Activated T-cell treated with anti-CD3 and anti-CD28 coated beads, Interleukin-2, amount 50 U/mL, for 48 hours (primary cell): ENCODE measurements at regions not wholly inside any gene's neighbourhood (a gene's known extent, or its start where the extent isn't known, plus 50 kb on each side); places are given as distances from the start of the nearest gene placed in this dataset.
A peak's percentile ranks its signal among the peaks of the same experiment; 100 is the strongest.

ENCODE experiments used
- DNase-seq, 2 experiments: peaks; one replicate each; pipeline ENCODE4 v3.0.0-alpha.2; 2020

DNA sequence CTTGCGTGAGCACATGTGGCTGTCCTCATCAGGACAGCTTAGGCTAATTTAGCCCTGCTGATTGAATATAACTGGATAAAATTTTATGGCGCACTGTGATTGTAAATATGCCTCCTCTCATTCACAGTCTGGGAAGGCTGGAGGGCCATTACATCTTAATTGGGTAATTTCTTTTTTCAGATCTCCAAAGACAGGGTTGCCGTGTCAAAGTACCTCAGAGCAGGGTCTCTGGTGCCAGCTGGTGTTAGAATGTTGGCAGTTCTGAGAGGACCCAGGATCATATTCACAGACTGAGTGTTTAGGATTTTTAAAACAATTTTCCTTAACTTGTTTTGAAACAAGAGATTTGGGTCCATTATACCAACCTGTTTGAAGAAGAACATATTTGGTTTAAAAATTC lies 455.7 kb upstream of the TLE4 start:
- no peak for DNase-seq

DNA sequence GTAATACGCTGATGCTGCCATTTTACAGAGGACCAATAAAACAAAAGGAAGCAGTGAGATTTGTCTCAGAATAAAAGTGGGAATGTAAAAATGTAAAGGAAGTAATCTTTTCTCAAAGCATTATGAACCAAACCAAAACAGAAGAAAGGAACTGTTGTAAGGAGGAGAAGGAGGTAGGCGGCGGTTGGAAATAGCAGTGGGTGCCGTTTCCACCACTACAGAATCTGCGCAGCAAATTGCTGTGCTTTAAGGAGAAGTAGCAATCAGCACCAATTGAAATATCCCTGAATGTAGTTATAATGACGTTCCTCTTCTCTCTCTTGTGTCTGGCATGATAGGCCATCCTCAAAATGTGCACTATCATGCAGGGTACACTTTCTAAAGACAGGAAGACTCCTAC lies 455.1 kb upstream of the TLE4 start:
- DNase-seq, result no peak

GRCh38 chr9:79120533-79120932 lies 451.2 kb upstream of the TLE4 start:
- no peak for DNase-seq

DNA sequence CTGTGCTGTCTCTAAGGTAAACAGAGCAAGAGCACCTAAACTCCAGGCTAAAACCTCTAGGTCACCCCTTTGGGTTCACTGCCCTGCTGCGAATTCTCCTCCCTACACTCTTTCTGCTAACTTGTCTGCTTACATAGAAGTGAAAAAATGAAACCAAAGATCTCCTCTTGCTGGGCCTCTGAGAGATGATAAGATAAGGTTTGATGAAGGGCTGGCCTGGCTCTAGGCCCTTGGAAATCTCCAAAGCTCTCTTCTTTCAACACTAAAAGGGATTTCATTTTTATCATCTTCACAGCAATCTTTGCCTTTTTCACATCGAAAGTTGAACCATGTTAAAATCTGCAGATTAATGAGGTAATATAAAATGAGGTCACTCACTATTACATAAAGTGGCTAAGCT lies 450.8 kb upstream of the TLE4 start:
- DNase-seq, result no peak

DNA sequence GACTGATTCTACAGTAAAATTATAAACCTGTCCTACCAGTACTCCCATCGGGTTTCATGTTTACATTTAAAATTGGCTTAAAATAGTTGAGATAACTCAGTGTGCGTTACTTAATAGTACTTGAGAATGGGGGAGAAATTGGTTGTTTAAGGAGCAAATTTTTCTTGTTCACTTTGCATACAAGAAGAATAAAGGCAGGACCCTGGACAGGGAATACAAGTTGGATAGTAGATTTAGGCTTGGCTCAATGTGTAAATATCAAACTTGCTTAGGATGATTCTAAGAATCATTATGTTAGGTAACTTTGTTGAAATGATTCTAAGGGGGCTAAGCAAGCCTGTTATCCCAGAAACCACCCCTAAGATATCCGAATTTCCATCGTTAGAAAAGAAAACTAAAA lies 448.4 kb upstream of the TLE4 start:
- DNase-seq, result no peak

- DNase-seq, result no peak
Observed at GRCh38 chr9:79127661-79128060, 444.1 kb upstream of the TLE4 start.

GRCh38 chr9:79129865-79130480 lies 441.8 kb upstream of the TLE4 start:
- peak; percentile 29 to 44 for DNase-seq

GRCh38 chr9:79131246-79131774 lies 440.5 kb upstream of the TLE4 start:
- DNase-seq, result no peak

GRCh38 chr9:79131824-79132377 lies 439.9 kb upstream of the TLE4 start:
- DNase-seq, result no peak

DNA sequence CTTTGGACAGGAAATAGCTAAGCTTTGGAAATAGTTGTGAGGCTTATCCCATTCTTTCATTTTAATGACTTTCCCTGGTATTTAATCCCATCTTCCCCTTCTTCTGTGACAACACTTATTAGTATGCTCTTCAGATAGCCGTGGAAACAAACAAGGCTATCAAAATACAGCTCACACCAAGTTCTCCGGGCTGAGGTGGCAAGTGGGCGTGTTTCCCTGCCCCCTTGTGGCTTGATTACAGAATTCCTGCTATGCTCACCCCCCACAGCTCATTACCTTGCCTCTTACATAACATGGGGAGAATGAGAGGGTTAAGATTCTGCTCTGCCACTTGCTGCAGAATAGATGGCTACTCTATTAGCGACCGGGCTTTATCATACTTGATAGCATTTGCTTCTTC lies 437.1 kb upstream of the TLE4 start:
- no peak for DNase-seq

DNA sequence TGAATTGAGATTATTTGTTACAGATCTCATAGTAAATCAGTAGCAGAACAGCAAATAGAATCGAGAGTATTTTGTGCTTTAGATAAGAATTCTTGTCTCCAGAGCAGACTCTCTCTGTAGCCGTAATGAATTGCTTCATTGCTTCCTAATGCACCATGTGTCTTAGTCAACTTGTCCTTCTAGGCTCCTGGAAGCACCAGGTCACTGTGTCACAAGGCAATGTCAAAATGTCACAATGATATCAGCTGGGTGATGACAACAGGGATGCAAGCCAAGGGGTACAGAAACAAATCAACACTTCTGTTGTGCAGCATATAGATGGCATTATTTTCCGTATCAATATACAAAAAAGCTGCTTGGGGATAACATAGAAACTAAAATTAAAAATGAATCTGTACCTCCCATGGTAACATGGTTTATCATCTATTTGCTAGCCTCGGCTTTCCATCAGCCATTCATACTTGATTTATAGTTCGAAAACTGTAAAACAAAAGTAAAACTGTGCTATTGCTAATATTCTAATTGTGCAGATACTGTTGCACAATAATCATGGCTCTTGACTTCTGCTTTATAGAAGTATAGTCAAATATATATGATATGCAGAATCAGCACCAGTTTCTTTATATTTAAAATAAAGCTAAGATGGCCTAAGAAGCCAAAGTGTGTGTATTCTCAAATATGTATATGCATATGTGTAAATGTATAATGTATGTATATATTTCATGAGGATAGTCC lies 435.9 kb upstream of the TLE4 start:
- DNase-seq, result no peak

DNA sequence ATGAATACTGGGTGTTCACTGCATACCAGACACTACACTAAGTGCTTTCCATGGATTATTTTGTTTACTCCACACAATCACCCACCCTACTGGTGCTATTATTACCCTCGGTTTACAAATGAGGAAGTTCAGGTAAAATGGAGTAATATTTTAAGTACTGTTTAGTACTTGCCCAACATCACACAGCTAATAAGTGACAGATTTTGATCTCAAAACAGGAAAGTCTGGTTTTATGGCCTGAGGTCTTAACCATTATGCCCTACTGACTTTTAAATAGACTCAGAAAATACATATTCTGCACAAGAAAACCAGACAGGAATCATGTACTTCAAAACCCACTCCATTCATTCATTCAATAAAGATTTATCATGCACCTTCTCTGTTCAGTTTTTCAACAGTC lies 431.0 kb upstream of the TLE4 start:
- DNase-seq, result no peak

DNA sequence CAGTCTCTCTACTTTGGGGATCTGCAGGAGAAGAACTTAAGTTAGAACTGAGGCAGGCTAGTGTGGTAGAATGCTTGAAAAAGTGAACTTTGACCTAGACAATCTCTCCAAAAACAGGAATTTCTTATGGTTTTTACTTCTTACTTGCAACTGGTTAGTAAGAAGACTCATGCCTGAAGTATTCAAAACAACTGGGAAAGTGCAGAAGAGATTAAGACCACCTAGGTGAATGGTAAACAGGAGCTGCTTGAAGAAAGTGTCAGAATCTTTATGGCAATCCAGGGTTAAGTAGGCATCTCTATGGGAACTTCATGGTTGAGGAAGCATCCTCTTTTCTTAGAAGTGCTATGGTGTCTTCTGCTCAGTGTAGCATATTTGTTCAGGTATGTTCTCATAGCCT lies 428.6 kb upstream of the TLE4 start:
- no peak for DNase-seq

DNA sequence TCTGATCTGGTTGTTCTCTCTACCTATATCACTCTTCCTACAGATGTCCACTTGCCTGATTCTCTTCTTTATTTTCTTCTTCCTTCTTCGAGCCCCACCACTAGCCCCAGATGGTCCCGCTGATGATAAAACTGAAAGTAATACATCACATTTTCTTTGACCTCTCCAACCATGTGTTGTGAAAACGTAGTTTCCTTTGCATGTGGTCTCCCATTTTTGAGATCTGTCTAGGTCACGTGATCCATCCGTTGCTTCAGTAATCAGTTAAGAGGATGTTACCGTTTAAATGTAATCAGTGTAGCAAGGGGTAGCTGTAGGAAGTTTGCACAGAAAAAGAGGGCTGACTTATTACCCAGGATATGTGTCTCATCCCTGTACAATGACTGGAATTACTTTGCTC lies 426.3 kb upstream of the TLE4 start:
- DNase-seq, result no peak

DNA sequence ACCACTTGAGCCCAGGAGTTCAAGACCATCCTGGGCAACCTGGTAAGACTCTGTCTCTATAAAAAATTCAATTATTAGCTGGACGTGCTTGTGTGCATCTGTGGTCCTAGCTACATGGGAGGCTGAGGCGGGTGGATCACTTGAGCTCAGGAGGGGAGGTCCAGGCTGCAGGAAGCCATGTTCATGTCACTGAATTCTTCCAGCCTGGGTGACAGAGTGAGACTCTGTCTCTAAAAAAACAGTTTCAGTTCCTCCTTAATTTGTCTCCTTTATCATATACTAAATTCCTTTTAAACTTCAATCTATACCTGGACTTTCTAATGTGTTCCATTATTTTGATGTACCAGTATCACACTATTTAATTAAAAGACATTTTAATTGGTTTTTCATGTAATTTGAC lies 422.2 kb upstream of the TLE4 start:
- DNase-seq, result no peak

DNA sequence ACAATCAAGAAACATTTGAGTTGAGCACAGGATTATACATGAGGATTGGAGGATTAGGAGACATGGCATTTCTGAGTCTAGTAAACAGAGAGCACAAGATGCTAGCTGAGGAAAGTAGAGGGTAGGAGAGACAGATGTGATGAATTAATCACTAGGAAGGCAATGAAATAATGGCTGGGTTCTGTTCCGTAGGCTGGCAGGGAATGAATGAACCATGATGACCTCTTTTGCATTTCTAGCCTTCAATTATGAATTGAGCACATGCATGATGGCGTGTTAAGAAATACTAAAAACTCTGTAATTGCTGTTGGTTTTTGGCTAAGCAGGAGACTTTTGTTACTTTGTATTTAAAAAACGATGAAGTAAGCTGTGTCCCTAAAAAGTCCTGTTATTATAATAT lies 420.0 kb upstream of the TLE4 start:
- DNase-seq, result no peak

- no peak for DNase-seq
Observed at GRCh38 chr9:79152306-79152705, 419.5 kb upstream of the TLE4 start.

- no peak for DNase-seq
Observed at GRCh38 chr9:79154806-79155205, 417.0 kb upstream of the TLE4 start.

DNA sequence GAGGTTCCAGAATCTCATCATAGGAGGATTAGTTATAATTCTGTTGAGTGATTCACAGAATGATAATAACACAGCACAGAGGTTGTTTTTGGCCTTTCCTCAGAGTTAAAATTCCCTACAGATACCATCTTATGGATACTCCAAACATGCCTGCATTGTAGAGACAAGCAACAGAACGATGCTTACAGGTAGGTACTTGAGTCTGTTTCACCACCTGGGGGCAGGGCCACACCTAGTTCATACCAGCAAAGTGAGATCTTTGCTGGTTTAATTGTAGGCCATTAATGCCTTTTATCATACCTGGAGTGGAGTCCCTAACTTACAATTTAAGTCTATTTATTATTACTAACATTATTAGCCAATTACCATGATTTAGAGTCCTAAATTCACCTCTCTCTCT lies 416.5 kb upstream of the TLE4 start:
- no peak for DNase-seq

GRCh38 chr9:79163544-79163943 lies 408.2 kb upstream of the TLE4 start:
- DNase-seq, result no peak

DNA sequence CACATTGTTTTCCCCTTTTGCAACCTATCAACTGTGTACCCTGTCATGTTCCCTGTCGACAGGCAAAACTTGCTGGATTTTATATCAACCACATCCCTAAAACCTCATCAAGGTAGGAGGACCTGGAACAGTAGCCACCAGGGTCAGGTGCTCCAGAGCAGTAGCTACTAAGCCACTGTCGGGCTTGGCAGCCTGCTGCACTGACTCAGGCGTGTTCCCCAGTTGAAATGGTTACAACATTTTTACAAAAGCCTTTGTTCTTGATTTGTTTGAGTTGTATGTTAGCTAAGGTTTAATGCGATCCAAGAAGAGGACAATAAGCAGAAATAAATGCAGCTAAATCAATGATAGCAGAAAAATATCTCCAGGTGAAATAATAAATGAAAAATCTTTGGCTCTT lies 407.4 kb upstream of the TLE4 start:
- DNase-seq, result no peak

DNA sequence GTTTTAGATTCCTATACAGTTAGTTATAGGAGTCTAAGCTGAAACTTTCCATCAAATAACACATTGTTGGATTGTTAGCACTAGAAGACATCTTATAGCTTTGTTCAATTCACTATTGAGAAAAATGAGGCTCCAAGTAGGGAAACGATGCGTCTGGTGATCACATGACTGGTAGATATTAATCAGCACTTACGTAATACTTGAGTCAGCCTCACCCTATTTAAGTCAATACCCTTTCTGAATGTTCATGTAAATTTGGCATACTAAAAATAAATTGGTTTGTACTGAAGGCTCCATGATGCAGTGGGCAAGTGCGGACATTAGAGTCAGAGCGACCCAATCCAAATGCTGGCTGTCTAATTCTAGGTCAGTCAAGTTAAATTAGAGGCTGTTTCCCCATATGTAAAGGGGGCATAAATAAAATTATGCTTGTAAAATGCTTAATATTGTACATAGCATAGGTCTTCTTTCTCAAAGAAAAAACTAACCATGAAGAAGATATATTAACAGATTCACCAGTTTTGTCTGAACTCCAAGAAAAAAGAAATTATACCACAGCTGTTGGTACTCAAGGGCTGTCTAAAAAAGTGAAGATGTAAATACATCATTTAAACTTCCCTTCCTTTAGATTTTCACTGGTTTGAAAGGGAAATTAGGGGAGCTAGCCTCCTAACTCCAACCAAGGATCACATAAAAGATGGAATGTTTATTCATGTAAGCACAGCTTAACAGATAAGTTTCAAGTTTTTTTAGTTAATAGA lies 406.6 kb upstream of the TLE4 start:
- DNase-seq, result no peak

- no peak for DNase-seq
Observed at GRCh38 chr9:79166005-79166404, 405.8 kb upstream of the TLE4 start.

GRCh38 chr9:79170643-79171042 lies 401.1 kb upstream of the TLE4 start:
- DNase-seq, result no peak
